K562 (cell line): ENCODE measurements at regions not wholly inside any gene's neighbourhood (a gene's known extent, or its start where the extent isn't known, plus 50 kb on each side); places are given as distances from the start of the nearest gene placed in this dataset.
"Not testable (repeated sequence)": the region's sequence is repeated elsewhere in the genome, so short reads cannot be mapped to it uniquely, and the experiment has no call there.

ENCODE experiments used
- ATAC-seq: fragments of 200-7000 bp; cut with Tn5 transposase; 3 replicates; pipeline ENCODE4 v1.9.1; 2020; ENCODE audit warnings: moderate library complexity
- BruUV-seq: library from RNA; stranded (reverse); fragments of 400-500 nt; replicated peaks from 2 replicates; lab custom pipeline; 2021; lab: Mats Ljungman, UMichigan
- CTCF ChIA-PET: fragments of 300-600 bp; formaldehyde crosslinking; extraction: SDS; loops from one replicate; lab custom pipeline; 2021; ENCODE audit warnings: low intra/inter-chr PET ratio; lab: Yijun Ruan, JAX
- POLR2A ChIA-PET: fragments of 300-600, 350-650 bp; sonication (Branson Sonifier 250); formaldehyde crosslinking; extraction: SDS; loops from one replicate; lab custom pipeline; 2021; ENCODE audit warnings: antibody characterized with exemption, inconsistent platforms; lab: Yijun Ruan, JAX
- DNase-seq, 4 experiments: peaks; one replicate each; pipeline versions ENCODE4 v3.0.0 to v3.0.0-alpha.2; 2011 to 2018; ENCODE audit warnings: low spot score in 3 of 4, mixed read lengths in 3 of 4; ENCODE audit errors: extremely low read depth in 1 of 4
- FAIRE-seq: peaks from 2 replicates; lab custom pipeline; 2011; peaks lifted over from hg19 to GRCh38; lab: Jason Lieb, UNC
- H2AFZ ChIP-seq: 2 replicates; pipeline ENCODE4 v1.6.0; 2011; ENCODE audit warnings: low read depth, low read length, control low read depth, inconsistent platforms
- H3K27ac ChIP-seq: fragments of 200-600 bp; 3 replicates; pipeline ENCODE4 v1.8.0; 2011; ENCODE audit warnings: low read depth, mild to moderate bottlenecking, control low read depth, inconsistent platforms, low read length, moderate library complexity, mixed read lengths; ENCODE audit errors: extremely low read depth
- H3K27me3 ChIP-seq, 2 experiments: fragments of 300-600 bp in 1 of 2; 2 replicates in 1 of 2; 3 replicates in 1 of 2; pipeline versions ENCODE4 v1.6.0 to v1.8.0; 2011; ENCODE audit warnings: inconsistent platforms in 2 of 2, low read length in 2 of 2, mild to moderate bottlenecking in 1 of 2, mixed read lengths in 1 of 2, moderate library complexity in 1 of 2; ENCODE audit not compliant: control insufficient read depth in 2 of 2, insufficient read depth in 2 of 2
- H3K36me3 ChIP-seq: fragments of 300-600 bp; 3 replicates; pipeline ENCODE4 v1.8.0; 2011; ENCODE audit warnings: mild to moderate bottlenecking, low read length, inconsistent platforms; ENCODE audit not compliant: control insufficient read depth, insufficient read depth
- H3K4me1 ChIP-seq, 2 experiments: fragments of 200-600 bp in 1 of 2; replicated peaks in 1 of 2; 2 replicates in 1 of 2; 3 replicates in 1 of 2; pipeline versions ENCODE4 v1.5.1 to v1.8.0; 2011; ENCODE audit warnings: inconsistent platforms in 2 of 2, low read length in 2 of 2, mild to moderate bottlenecking in 1 of 2, mixed read lengths in 1 of 2, moderate library complexity in 1 of 2; ENCODE audit not compliant: control insufficient read depth in 2 of 2, insufficient read depth in 2 of 2
- H3K4me2 ChIP-seq: 2 replicates; pipeline ENCODE4 v1.6.1; 2011; ENCODE audit warnings: low read length, control low read depth, inconsistent platforms, mixed read lengths; ENCODE audit not compliant: insufficient read depth
- H3K4me3 ChIP-seq: fragments of 200-600 bp; sonication (generic), shearing (Covaris generic); 2 replicates; pipeline ENCODE4 v1.5.1; 2016; ENCODE audit warnings: control low read depth, inconsistent platforms
- H3K79me2 ChIP-seq: fragments of 200-600 bp; 3 replicates; pipeline ENCODE4 v1.8.0; 2011; ENCODE audit warnings: low read length, inconsistent platforms; ENCODE audit not compliant: control insufficient read depth, insufficient read depth
- H3K9ac ChIP-seq, 2 experiments: 2 replicates each; pipeline versions ENCODE4 v1.6.0 to v1.6.1; 2011; ENCODE audit warnings: low read depth in 2 of 2, low read length in 2 of 2, control low read depth in 1 of 2, inconsistent platforms in 1 of 2, mild to moderate bottlenecking in 1 of 2, mixed read lengths in 1 of 2; ENCODE audit not compliant: insufficient read depth in 1 of 2
- H3K9me1 ChIP-seq: one replicate; pipeline ENCODE4 v1.6.0; 2011; ENCODE audit warnings: inconsistent platforms, mild to moderate bottlenecking, low read length, moderate library complexity; ENCODE audit not compliant: control insufficient read depth, insufficient read depth
- H3K9me3 ChIP-seq: replicated peaks from 2 replicates; pipeline ENCODE4 v1.5.1; 2011; ENCODE audit warnings: low read depth, low read length, inconsistent platforms; ENCODE audit not compliant: control insufficient read depth, insufficient read depth
- H4K20me1 ChIP-seq: replicated peaks from 2 replicates; pipeline ENCODE4 v1.6.1; 2011; ENCODE audit warnings: low read length, inconsistent platforms, mixed read lengths; ENCODE audit not compliant: control insufficient read depth, insufficient read depth
- ARID1B ChIP-seq: fragments of 450-650 bp; IDR thresholded peaks from 2 replicates; pipeline ENCODE4 v1.6.1; 2016; ENCODE audit warnings: antibody characterized with exemption, mild to moderate bottlenecking, inconsistent platforms
- GMEB1 ChIP-seq: fragments of 250-450 bp; sonication (Bioruptor Pico); IDR thresholded peaks from 2 replicates; pipeline ENCODE4 v1.4.0; 2020; ENCODE audit warnings: mild to moderate bottlenecking
- HMGN3 ChIP-seq: IDR thresholded peaks from 2 replicates; pipeline ENCODE4 v1.6.1; 2011; ENCODE audit warnings: borderline replicate concordance, low read depth, mild to moderate bottlenecking, mixed read lengths, low read length; ENCODE audit not compliant: insufficient read length; ENCODE audit errors: extremely low read depth
- MECOM ChIP-seq: fragments of 250-450 bp; sonication (Bioruptor Pico); IDR thresholded peaks from 2 replicates; pipeline ENCODE4 v1.8.0; 2022; ENCODE audit warnings: inconsistent platforms
- MTF1 ChIP-seq: fragments of 250-450 bp; sonication (Bioruptor Pico); IDR thresholded peaks from 2 replicates; pipeline ENCODE4 v1.9.0; 2021; ENCODE audit warnings: moderate library complexity, mild to moderate bottlenecking, inconsistent platforms, borderline replicate concordance
- NFIX ChIP-seq: fragments of 250-450 bp; sonication (Bioruptor Pico); IDR thresholded peaks from 2 replicates; pipeline ENCODE4 v1.4.0; 2020; ENCODE audit warnings: low read depth, mild to moderate bottlenecking, moderate library complexity
- PPARD ChIP-seq: fragments of 250-450 bp; sonication (Bioruptor Pico); IDR thresholded peaks from 2 replicates; pipeline ENCODE4 v1.8.0; 2022; ENCODE audit warnings: inconsistent platforms, mild to moderate bottlenecking, moderate library complexity
- SLC30A9 ChIP-seq: fragments of 250-450 bp; sonication (Bioruptor Pico); IDR thresholded peaks from 2 replicates; pipeline ENCODE4 v1.8.0; 2022; ENCODE audit warnings: mild to moderate bottlenecking, moderate library complexity
- SMAD4 ChIP-seq: fragments of 250-450 bp; sonication (Bioruptor Pico); conservative IDR thresholded peaks from 2 replicates; pipeline ENCODE4 v1.8.0; 2021; ENCODE audit warnings: inconsistent platforms, mild to moderate bottlenecking, moderate library complexity
- ZNF277 ChIP-seq: fragments of 250-450 bp; sonication (Bioruptor Pico); IDR thresholded peaks from 2 replicates; pipeline ENCODE4 v1.8.0; 2022; ENCODE audit warnings: inconsistent platforms, mild to moderate bottlenecking, moderate library complexity, borderline replicate concordance
- ZNF707 ChIP-seq: fragments of 250-450 bp; sonication (Bioruptor Pico); conservative IDR thresholded peaks from 2 replicates; pipeline ENCODE4 v1.8.0; 2022; ENCODE audit warnings: inconsistent platforms, mild to moderate bottlenecking, moderate library complexity
- WGBS: fragments of 100-300 bp; shearing (Covaris generic); methylation state at CpG from one replicate; pipeline ENCODE4 v1.1.6; 2016; ENCODE audit warnings: low coverage, mixed read lengths; ENCODE audit not compliant: insufficient coverage; ENCODE audit errors: missing lambda C conversion rate; 5-methylcytosine and 5-hydroxymethylcytosine counted together
- in situ Hi-C: fragments of 300-500 bp; cut with MboI; formaldehyde crosslinking; loops from 4 replicates; pipeline ENCODE4 v1.15.0; 2018; ENCODE audit warnings: inconsistent platforms, mixed read lengths
- intact Hi-C: fragments of 100-400 bp; cut with micrococcal nuclease; formaldehyde crosslinking; loops from 2 replicates; pipeline ENCODE4 v1.14.2; 2022

- TF ChIP-seq GMEB1 (no peak), MECOM (CRISPR knock-in tag) (no peak), ARID1B (no peak)
Observed at GRCh38 chr11:25633230-25633629, 698.7 kb upstream of the ANO3 start (continued).

- H3K79me2 ChIP-seq, H3K4me2 ChIP-seq, H4K20me1 ChIP-seq, POLR2A ChIA-PET, H3K9me1 ChIP-seq, H3K36me3 ChIP-seq, H3K27ac ChIP-seq, H3K9ac ChIP-seq, H3K27me3 ChIP-seq, DNase-seq, in situ Hi-C loops, FAIRE-seq, intact Hi-C loops, ATAC-seq, H3K9me3 ChIP-seq, CTCF ChIA-PET, H3K4me3 ChIP-seq, BruUV-seq, H2AFZ ChIP-seq, H3K4me1 ChIP-seq: not testable (repeated sequence)
- 0% methylated on average over 9 of the region's 12 CpGs for whole genome bisulfite sequencing
Observed at GRCh38 chr11:25649220-25649619, 682.7 kb upstream of the ANO3 start.

- DNase-seq (no peak), FAIRE-seq (no peak), ATAC-seq (no peak)
- no TSS peak for BruUV-seq
- H3K4me2 ChIP-seq = no peak overlapping the region
- H3K27me3 ChIP-seq = no peaks in the 10 kb centered on the region
- WGBS = 74% methylated on average over 12 of the region's 12 CpGs
- no peaks in the 10 kb centered on the region for H3K9me1 ChIP-seq
- H3K79me2 ChIP-seq = no peaks in the 10 kb centered on the region
- no peak overlapping the region for H3K9ac ChIP-seq
- peaks cover 9% of the 10 kb centered on the region for H3K9me3 ChIP-seq
- H3K4me3 ChIP-seq = no peak overlapping the region
- in situ Hi-C loops (no loop called here), intact Hi-C loops (no loop called here)
- no peaks in the 10 kb centered on the region for H3K36me3 ChIP-seq
- ChIA-PET CTCF (no interaction called here), POLR2A (no interaction called here)
- no peak overlapping the region for H3K27ac ChIP-seq
- no peaks in the 10 kb centered on the region for H3K4me1 ChIP-seq
- no peak overlapping the region for H2AFZ ChIP-seq
- no peaks in the 10 kb centered on the region for H4K20me1 ChIP-seq
- TF ChIP-seq ZNF707 (CRISPR knock-in tag) = peak; percentile 37; the same call in 1 of the 2 replicates
- peak; percentile 71; the same call in 1 of the 2 replicates for TF ChIP-seq PPARD (CRISPR knock-in tag)
- TF ChIP-seq SMAD4 (CRISPR knock-in tag) = no peak
- no peak for TF ChIP-seq HMGN3
- TF ChIP-seq MTF1 (CRISPR knock-in tag) = peak; percentile 76; the same call in 1 of the 2 replicates
- TF ChIP-seq NFIX (CRISPR knock-in tag) = 0 out of 2 replicates have a peak, but pooled peaks have one; percentile 2
- TF ChIP-seq ZNF277 (CRISPR knock-in tag) = peak; percentile 65; the same call in 1 of the 2 replicates
- TF ChIP-seq SLC30A9 (CRISPR knock-in tag) = peak; percentile 56; the same call in 1 of the 2 replicates
- TF ChIP-seq, all 486 proteins: peak for 6
Observed at GRCh38 chr11:25650319-25650718, 681.6 kb upstream of the ANO3 start.
